ENCODE measurements at regions not wholly inside any gene's neighbourhood (a gene's known extent, or its start where the extent isn't known, plus 50 kb on each side); places are given as distances from the start of the nearest gene placed in this dataset.
"Not testable (repeated sequence)": the region's sequence is repeated elsewhere in the genome, so short reads cannot be mapped to it uniquely, and the experiment has no call there.

DNA sequence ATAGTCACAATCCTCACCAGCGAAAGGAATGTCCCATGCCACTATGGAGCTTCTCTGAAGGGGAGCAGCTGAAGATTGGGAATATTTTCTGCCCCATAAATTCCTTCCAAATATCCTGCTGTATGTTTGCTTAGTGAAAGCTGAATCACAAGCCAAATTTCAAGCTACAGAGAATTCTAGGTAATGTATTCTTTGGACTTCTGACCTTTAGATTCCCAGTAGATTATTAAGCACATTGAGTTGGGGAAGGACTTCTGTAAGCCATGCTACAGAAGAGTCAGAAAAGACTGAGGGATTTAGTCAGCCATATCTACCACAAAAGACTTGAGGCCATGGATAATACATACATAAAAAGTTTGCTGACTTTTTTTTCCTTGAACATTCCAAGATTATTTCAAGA, 1342.0 kb upstream of the NUDT12 start:
- DNase-seq (ENCODE audit: extremely low read depth in 1 of 2, low read depth in 1 of 2), result no peak

DNA sequence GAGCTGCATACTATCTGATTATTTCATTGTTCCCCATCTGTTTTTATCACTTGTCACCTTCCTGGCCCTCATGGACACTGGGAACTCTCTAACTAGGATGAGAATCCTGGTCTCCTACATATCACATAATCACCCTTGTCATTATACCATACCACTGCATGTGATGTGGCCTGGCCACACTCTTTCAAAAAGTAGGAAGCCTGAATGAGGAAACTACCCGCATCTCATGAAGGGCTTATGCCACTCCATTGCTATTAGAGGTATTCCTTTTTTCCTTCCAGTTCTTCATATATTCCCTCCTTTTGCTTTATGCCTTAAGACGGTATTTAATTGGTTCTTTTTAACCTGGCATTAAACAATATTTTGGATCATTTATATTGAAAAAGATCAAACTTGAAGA, 1341.4 kb upstream of the NUDT12 start:
- DNase-seq (ENCODE audit: extremely low read depth in 1 of 2, low read depth in 1 of 2), result no peak

DNA sequence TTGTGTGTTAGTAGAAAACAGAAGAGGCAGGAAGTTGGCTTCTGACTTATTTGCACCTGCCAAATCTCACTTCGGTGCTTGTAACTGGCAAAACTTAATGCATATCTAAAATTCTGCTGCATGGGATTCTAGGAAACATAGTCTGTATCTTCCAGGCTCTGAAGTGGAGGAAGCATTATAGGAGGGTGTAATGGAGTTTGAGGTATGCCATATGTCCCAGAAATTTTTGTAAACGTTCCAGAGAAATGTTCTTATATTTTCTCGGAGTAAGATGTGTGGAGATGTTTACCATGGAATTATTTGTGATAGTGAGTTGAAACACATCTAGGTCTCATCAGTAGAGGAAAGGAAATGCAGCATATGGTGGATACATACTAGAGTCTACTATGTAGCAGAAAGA, 1329.0 kb upstream of the NUDT12 start:
- DNase-seq (ENCODE audit: extremely low read depth in 1 of 2, low read depth in 1 of 2), result no peak

DNA sequence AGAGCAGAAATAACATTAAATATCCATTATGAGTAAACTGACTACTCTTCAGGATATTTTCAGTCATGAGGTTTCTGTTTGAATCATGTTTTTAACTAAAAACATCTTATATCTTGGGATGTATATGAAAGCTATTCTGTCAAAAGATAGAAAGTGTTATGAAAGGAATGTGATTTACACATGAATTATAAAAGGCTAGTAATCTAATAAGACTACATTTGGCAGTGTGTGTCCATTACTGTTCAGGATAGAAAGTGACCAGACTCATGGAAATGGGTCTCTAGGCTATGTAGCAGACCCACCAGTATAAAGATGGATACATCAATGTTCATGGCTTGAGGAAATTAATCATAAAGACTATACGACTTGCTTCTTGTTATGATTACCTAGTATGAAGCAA, 1328.2 kb upstream of the NUDT12 start:
- DNase-seq (ENCODE audit: extremely low read depth in 1 of 2, low read depth in 1 of 2), result no peak

DNA sequence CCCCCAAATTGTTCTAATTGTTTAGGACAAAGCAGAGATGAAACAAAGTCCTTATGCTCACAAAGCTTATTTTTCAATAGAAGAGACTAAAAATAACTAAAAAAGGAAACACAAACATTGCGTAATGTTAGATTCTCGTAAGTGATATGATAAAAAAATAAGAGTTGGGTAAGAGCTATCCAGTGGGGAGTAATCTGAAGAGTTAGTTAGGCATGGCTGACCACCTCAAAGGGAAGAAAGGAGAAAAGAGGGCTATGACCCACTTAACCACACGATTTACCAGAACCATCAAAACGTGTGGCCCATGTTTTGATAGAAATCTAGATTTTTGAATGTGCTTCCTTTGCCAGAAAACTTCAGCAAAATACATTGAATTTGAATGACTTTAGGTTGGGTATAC, 1296.8 kb upstream of the NUDT12 start:
- DNase-seq (ENCODE audit: extremely low read depth in 1 of 2, low read depth in 1 of 2), result no peak

DNA sequence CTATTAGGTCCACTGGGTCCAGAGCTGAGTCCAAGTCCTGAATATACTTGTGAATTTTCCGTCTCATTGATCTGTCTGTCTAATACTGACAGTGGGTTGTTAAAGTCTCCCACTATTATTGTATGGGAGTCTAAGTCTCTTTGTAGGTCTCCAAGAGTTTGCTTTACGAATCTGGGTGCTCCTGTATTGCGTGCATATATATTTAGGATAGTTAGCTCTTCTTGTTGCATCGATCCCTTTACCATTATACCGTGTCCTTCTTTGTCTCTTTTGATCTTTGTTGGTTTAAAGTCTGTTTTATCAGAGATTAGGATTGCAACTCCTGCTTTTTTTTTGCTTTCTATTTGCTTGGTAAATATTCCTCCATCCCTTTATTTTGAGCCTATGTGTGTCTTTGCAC, 1289.5 kb upstream of the NUDT12 start:
- not testable (repeated sequence) for DNase-seq (ENCODE audit: extremely low read depth in 1 of 2, low read depth in 1 of 2)

DNA sequence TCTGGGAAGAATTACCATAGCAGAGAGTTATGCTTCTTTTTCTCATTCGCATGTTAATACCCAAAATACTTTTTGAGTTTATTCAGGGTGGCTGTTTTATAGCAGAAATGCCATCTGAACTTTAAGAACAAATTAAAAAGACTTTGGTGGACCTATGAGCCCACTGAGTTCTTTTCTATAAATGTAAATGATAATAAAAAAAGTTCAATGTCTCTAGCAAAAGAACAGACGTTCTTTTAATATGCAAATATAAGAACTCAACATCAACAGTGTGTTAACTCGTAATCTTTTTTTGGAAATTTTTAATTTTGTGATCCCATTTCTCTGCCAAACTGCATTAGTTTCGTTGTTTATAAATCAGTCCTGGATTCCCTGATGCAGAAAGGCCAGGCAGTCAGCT, 1283.0 kb upstream of the NUDT12 start:
- DNase-seq (ENCODE audit: extremely low read depth in 1 of 2, low read depth in 1 of 2), result no peak

DNA sequence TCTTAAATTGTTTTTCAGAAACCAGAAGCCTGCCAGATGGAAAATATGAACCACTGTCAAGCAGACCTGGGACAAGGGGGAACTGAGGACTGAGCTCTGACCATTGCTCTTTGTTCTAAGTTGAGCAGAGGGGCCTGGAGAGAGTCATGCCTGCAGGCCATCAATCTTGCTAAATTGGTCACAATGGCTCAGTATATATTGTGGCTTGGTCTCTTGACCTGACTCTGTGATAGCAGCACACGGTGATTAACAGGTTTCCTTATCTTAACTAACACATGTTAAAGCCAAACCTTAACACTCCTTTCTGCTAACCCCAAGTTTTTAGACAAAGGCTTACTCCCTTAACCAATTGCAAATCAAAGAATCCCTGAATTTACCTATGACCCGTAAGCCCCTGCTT, 1281.2 kb upstream of the NUDT12 start:
- no peak for DNase-seq (ENCODE audit: extremely low read depth in 1 of 2, low read depth in 1 of 2)

DNA sequence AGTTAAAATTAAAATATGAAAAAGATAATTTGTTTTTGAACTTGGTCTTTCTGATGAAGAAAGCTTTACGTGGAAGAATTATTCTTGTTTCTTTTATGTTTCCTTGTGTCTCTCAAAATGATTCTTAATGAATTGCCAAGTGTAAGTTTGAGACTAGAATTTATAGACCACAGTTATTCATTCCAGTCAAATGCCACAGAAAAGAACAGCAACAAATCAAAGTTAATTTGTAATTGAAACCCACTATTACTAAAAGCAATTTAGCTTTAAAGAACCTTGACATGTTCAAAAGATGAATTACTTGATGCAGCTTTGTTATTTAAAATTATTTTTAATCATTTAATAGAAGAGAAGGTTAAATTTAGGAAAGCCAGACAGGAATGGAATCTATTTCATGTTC, 1277.7 kb upstream of the NUDT12 start:
- no peak for DNase-seq (ENCODE audit: extremely low read depth in 1 of 2, low read depth in 1 of 2)

DNA sequence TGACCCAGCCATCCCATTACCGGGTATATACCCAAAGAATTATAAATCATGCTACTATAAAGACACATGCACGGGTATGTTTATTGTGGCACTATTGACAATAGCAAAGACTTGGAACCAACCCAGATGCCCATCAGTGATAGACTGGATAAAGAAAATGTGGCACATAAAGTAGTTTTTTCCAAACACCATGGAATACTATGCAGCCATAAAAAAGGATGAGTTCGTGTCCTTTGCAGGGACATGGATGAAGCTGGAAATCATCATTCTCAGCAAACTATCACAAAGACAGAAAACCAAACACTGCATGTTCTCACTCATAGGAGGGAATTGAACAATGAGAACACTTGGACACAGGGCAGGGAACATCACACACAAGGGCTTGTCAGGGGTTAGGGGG, 1268.9 kb upstream of the NUDT12 start:
- not testable (repeated sequence) for DNase-seq (ENCODE audit: extremely low read depth in 1 of 2, low read depth in 1 of 2)

DNA sequence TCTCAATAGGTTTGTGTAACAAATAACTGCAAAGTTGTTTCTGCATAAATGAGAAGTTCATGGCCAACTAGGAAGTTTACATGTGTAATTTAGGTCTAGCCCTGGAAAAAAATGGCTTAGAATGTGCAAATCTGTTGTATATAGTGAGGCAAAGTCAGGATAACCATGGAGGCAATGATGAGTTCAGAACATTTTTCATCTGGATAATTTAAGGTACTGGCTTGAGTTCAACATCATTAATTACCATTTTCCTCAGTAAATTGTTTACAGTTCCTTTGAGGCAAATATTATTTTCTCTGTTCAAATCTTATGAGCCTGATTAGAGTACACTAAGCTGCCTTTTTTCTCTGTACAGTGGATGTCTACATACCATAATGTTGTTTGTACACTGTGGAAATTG, 1259.0 kb upstream of the NUDT12 start:
- no peak for DNase-seq (ENCODE audit: extremely low read depth in 1 of 2, low read depth in 1 of 2)

DNA sequence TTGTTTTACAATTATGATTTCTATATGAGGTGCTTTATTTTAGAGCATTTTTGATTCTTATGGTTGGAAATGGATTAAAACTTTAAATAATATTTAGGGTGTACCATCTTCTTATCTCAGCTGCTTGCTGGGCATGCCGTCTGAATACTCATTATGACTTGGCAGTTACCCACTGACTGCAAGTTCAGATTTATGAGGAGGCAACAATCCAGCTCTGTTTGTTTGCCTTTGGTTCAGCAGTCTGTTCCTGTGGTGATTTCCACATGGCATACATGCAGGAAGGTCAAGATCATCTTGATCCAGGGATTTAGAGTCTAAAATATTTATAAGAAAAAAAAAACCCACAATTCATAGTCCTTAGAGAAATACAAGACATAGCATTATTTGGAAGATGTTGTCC, 1254.5 kb upstream of the NUDT12 start:
- no peak for DNase-seq (ENCODE audit: extremely low read depth in 1 of 2, low read depth in 1 of 2)

DNA sequence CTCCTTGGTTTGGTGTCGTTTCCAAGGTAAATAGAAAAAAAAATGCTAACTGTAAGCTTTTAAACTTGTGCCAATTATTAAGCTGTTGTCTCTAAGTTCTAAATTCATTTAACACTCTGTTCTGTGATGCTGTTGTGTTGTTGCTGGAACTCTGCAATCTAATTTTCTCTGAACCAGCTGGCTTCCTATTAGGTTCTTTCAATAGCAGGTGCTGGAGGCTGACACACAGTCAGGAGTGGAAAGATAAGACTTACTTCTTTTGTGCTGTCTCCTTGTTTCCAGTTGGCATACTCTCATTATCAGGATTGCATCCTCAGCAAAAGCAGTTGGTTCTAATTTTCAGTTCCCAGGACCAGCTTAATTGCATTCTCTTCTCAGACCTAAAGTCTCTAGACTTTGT, 1252.6 kb upstream of the NUDT12 start:
- DNase-seq (ENCODE audit: extremely low read depth in 1 of 2, low read depth in 1 of 2), result no peak

DNA sequence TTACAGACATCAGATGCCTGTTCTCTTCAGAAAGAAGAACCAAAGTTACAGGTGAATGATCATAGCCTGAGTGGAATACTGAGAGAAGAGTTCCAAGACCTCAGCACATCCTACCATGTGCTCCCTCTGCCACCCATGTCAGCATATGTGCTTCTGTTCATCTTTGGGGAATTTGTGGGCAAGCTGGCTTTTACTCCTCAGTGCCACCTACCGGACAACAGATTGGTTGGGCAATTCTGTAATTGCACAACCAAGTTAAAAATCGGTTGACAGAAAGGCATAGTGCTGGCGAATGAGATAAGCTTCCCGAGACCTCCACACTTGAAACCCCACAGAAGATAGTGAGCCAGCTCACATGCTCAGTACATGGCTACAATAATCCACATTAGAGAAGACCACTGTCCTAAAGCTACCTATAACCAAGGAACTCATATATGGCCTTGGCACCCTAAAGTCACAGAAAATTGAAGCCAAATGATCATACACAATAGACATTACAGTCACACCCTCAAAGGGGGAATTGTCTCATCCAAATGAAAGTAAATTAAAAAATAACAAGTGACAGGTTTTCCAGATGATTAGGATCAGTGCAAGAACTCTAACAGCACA, 1238.0 kb upstream of the NUDT12 start:
- DNase-seq (ENCODE audit: extremely low read depth in 1 of 2, low read depth in 1 of 2), result no peak

DNA sequence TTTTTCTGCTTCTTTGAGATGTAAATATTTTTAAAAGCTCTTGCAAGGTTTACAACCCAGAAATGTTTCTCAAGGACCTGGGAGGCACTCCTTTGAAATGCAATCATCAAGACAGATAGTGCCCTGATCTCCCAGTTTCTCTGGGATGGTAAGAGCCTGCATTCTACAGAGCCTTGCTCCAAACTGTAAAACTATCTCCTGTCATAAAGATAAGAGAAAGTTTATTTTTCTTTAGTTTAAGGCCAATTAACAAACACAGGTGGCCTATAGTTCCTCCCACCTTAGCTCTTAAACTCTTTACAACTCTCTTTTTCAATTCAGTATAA, 1231.1 kb upstream of the NUDT12 start:
- no peak for DNase-seq (ENCODE audit: extremely low read depth in 1 of 2, low read depth in 1 of 2)

DNA sequence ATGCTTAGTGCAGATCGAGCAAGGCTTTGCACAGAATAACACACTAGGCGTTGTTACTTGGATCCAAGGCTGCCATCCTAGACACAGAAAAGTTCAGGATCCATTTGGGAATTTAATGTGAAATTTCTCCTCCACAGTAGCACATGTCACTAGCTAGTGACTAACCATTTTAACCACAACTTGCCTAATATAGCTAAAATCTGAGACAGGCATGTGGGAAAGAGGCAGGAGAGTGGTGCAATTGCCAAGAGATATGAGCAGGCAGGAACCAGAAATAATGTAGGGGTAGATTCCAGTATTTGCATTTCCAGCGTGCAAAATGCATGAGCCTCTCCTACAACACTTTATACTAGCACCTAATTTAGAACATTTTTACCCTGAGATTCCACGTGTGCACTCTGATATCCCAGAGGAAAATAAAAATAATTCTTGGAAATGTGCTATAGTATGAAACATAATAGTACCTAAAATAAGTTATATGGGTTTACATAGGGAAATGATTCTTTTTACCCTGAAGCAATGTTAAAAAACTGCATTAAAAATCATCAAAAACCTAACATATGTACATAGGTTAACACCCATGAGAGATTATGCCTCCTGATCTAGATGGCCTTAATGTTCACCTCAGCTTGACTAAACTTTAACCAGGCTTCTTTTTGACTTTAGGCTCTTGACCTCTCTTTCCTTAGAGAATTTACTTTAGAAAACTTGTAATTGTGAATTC, 1230.6 kb upstream of the NUDT12 start:
- DNase-seq (ENCODE audit: extremely low read depth in 1 of 2, low read depth in 1 of 2), result no peak

DNA sequence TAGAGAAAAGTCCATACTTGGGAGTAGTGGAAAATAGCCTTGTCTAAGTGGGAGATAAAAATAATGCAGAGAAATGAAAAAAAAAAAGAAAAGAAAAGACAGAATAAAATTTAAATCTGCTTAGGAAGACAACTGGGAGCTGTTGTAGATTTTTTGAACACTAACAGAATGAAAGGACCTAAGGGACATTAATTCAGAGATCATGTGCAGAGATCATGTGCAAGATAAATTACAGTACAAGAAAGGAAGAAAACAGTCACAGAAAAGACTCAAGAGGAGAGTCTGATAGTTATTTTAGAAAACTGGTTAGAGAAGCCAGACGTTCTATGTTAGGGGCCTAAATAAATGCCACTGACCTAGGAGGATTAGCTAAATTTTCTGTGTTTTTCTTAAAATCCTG, 1226.8 kb upstream of the NUDT12 start:
- DNase-seq (ENCODE audit: extremely low read depth in 1 of 2, low read depth in 1 of 2), result no peak

DNA sequence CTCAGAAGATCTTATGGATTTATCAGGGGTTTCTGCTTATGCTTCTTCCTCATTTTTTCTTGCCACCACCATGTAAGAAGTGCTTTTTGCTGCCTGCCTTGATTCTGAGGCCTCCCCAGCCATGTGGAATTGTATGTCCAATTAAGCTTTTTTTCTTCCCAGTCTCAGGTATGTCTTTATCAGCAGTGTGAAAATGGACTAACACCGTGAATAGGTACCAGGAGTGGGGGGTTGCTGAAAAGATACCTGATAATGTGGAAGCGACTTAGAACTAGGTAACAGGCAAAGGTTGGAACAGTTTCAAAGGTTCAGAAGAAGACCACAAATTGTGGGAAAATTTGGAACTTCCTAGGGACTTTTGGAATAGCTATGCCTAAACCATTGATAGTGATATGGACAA, 1222.5 kb upstream of the NUDT12 start:
- no peak for DNase-seq (ENCODE audit: extremely low read depth in 1 of 2, low read depth in 1 of 2)

DNA sequence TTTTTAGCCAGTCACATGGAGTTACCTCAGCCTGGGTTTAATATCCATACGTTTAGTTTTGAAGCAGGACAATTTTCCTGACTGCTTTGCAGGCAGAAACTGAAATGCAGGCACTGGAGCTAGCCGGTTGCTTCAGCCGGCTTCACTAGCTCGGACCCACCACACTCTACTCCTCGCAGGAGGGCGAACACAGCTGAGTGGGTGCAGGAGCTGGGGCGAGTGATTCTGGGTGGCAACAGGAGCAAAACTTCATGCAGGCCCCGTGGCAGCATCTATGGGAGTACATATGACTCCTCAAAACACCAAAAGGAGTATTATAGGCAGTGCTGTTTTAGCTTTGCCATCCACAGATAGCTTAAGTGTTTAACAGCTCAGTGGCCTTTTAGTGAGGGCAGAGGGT, 1211.8 kb upstream of the NUDT12 start:
- DNase-seq (ENCODE audit: extremely low read depth in 1 of 2, low read depth in 1 of 2), result no peak

DNA sequence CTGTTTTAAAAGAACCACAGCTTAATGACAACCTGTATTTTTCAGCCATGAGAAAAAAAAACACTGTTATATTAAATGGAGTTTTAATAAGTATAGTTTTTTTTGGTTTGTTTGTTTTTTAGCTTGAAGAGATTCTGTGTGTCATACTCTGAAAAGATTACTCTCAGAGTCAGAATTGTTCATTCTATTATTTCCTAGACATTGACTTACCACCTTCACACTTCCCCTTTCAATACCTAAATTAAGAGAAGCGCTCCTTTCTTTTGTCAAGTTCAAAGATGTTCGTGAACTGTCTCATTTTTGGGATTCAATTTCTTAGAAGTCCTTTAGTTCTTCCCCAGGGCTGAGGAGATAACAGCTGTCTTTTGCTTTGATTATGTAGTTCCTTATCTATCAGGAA, 1201.6 kb upstream of the NUDT12 start:
- DNase-seq (ENCODE audit: extremely low read depth in 1 of 2, low read depth in 1 of 2), result no peak

DNA sequence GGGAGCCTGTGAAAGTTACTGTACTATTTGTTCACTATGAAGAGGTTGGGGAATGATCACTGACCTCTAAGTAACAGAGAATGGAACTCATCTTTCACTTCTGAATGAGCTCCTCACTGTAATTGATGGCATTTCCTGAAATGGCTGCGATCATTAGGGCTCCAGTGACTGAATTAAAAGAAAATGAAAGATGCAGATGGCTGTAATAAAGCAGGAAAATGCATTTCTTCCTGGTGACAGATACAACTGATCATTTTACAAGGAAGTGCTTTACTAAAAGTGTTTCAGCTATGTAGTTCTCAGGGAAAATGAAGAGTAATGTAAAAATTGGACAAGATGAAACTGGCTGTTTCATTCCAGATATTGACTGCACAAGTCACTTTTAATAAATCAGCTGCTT, 1200.6 kb upstream of the NUDT12 start:
- no peak for DNase-seq (ENCODE audit: extremely low read depth in 1 of 2, low read depth in 1 of 2)

DNA sequence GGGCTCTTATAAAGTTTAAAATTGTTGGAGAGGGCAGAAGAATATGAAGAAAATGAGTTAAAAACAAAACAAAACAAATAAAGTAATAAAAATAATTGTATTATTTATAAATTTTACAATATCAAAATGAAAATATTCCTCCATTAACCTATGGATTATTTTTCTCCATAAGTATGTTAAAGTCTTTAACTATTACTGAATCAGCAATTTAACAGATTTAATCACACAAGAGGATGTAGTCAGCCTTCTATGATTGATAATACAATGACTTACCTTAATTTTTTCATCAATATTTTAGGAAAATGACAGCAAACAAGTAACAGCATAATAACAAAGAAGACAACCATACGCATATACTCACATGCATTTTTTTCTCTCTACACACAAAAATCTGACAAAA, 1195.3 kb upstream of the NUDT12 start:
- no peak for DNase-seq (ENCODE audit: extremely low read depth in 1 of 2, low read depth in 1 of 2)

DNA sequence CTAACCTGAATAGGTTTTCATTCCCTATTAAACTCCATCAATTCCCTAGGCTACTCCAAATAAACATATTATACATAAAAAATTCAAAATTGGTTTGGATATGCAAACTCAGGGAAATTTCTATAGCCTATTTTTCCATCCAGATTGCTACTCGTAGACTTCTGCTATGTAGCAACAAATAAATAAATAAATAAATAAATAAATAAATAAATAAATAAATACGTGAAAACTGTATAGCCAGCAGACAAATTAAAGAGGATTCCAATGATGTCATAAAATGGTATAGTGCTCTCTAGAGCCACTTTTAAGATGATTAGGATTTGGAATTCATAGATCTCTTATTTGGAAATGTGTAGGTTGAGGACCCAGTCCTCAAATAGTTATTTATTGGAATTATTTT, 1193.2 kb upstream of the NUDT12 start:
- no peak for DNase-seq (ENCODE audit: extremely low read depth in 1 of 2, low read depth in 1 of 2)
